Astrocyte (in vitro differentiated cells and primary cell): ENCODE measurements at regions not wholly inside any gene's neighbourhood (a gene's known extent, or its start where the extent isn't known, plus 50 kb on each side); places are given as distances from the start of the nearest gene placed in this dataset.
"Not testable (repeated sequence)": the region's sequence is repeated elsewhere in the genome, so short reads cannot be mapped to it uniquely, and the experiment has no call there.

Source experiments
- DNase-seq: peaks from one replicate; pipeline ENCODE4 v3.0.0-alpha.2; 2010; ENCODE audit warnings: low read depth
- FAIRE-seq: peaks from 2 replicates; lab custom pipeline; 2011; peaks lifted over from hg19 to GRCh38; lab: Jason Lieb, UNC
- H2AFZ ChIP-seq: 2 replicates; pipeline ENCODE4 v1.6.0; 2012; ENCODE audit warnings: low read depth, low read length, inconsistent platforms
- H3K27ac ChIP-seq: 2 replicates; pipeline ENCODE4 v1.5.1; 2011; ENCODE audit warnings: low read depth, low read length, inconsistent platforms
- H3K27me3 ChIP-seq: 2 replicates; pipeline ENCODE4 v1.6.0; 2011; ENCODE audit warnings: low read length, inconsistent platforms; ENCODE audit not compliant: insufficient read depth
- H3K36me3 ChIP-seq: 2 replicates; pipeline ENCODE4 v1.5.1; 2011; ENCODE audit warnings: low read length, inconsistent platforms; ENCODE audit not compliant: insufficient read depth
- H3K4me1 ChIP-seq: 2 replicates; pipeline ENCODE4 v1.5.1; 2011; ENCODE audit warnings: low read length, inconsistent platforms; ENCODE audit not compliant: insufficient read depth
- H3K4me2 ChIP-seq: 2 replicates; pipeline ENCODE4 v1.6.0; 2012; ENCODE audit warnings: low read length, inconsistent platforms
- H3K4me3 ChIP-seq: 2 replicates; pipeline ENCODE4 v1.5.1; 2011; ENCODE audit warnings: low read depth, mild to moderate bottlenecking, low read length, inconsistent platforms; ENCODE audit not compliant: insufficient read depth
- H3K79me2 ChIP-seq: 2 replicates; pipeline ENCODE4 v1.6.0; 2012; ENCODE audit warnings: mild to moderate bottlenecking, low read length, inconsistent platforms; ENCODE audit not compliant: insufficient read depth
- H3K9ac ChIP-seq: 2 replicates; pipeline ENCODE4 v1.6.0; 2012; ENCODE audit warnings: mild to moderate bottlenecking, low read length, inconsistent platforms
- H3K9me3 ChIP-seq: 2 replicates; pipeline ENCODE4 v1.5.1; 2012; ENCODE audit warnings: low read depth, mild to moderate bottlenecking, low read length, inconsistent platforms; ENCODE audit not compliant: insufficient read depth
- H4K20me1 ChIP-seq: 2 replicates; pipeline ENCODE4 v1.6.0; 2012; ENCODE audit warnings: low read length, inconsistent platforms; ENCODE audit not compliant: insufficient read depth
- H3K27ac Mint-ChIP-seq: one replicate; pipeline ENCODE4 v1.8.0; 2021; ENCODE audit warnings: mild to moderate bottlenecking, mixed read lengths; ENCODE audit not compliant: unreplicated experiment
- H3K27me3 Mint-ChIP-seq: one replicate; pipeline ENCODE4 v1.8.0; 2021; ENCODE audit warnings: low read depth, mixed read lengths; ENCODE audit not compliant: unreplicated experiment
- H3K36me3 Mint-ChIP-seq: one replicate; pipeline ENCODE4 v1.8.0; 2021; ENCODE audit warnings: low read depth, mixed read lengths; ENCODE audit not compliant: unreplicated experiment
- H3K4me1 Mint-ChIP-seq: one replicate; pipeline ENCODE4 v1.8.0; 2021; ENCODE audit warnings: low read depth, mixed read lengths; ENCODE audit not compliant: unreplicated experiment
- H3K4me3 Mint-ChIP-seq: one replicate; pipeline ENCODE4 v1.8.0; 2021; ENCODE audit warnings: mild to moderate bottlenecking, moderate library complexity, mixed read lengths; ENCODE audit not compliant: unreplicated experiment
- H3K9me3 Mint-ChIP-seq: one replicate; pipeline ENCODE4 v1.8.0; 2021; ENCODE audit warnings: mild to moderate bottlenecking, mixed read lengths; ENCODE audit not compliant: unreplicated experiment
- EZH2 ChIP-seq: IDR thresholded peaks from 2 replicates; pipeline ENCODE4 v1.6.1; 2012; ENCODE audit warnings: mild to moderate bottlenecking, low read length, inconsistent platforms; ENCODE audit not compliant: insufficient read depth
- TF ChIP-seq, protein P1 (sequence below): IDR thresholded peaks from 2 replicates; pipeline ENCODE4 v1.5.1; 2011; ENCODE audit warnings: low read depth, mild to moderate bottlenecking, inconsistent platforms, low read length, moderate library complexity; ENCODE audit not compliant: insufficient read depth

GRCh38 chr18:57951117-57951796 is 92.8 kb upstream of the NEDD4L start:
- H3K36me3 Mint-ChIP-seq = no peaks in the 10 kb centered on the region
- TF ChIP-seq, protein P1, sequence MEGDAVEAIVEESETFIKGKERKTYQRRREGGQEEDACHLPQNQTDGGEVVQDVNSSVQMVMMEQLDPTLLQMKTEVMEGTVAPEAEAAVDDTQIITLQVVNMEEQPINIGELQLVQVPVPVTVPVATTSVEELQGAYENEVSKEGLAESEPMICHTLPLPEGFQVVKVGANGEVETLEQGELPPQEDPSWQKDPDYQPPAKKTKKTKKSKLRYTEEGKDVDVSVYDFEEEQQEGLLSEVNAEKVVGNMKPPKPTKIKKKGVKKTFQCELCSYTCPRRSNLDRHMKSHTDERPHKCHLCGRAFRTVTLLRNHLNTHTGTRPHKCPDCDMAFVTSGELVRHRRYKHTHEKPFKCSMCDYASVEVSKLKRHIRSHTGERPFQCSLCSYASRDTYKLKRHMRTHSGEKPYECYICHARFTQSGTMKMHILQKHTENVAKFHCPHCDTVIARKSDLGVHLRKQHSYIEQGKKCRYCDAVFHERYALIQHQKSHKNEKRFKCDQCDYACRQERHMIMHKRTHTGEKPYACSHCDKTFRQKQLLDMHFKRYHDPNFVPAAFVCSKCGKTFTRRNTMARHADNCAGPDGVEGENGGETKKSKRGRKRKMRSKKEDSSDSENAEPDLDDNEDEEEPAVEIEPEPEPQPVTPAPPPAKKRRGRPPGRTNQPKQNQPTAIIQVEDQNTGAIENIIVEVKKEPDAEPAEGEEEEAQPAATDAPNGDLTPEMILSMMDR = no peak
- no peak for TF ChIP-seq EZH2
- no peak for DNase-seq

DNA sequence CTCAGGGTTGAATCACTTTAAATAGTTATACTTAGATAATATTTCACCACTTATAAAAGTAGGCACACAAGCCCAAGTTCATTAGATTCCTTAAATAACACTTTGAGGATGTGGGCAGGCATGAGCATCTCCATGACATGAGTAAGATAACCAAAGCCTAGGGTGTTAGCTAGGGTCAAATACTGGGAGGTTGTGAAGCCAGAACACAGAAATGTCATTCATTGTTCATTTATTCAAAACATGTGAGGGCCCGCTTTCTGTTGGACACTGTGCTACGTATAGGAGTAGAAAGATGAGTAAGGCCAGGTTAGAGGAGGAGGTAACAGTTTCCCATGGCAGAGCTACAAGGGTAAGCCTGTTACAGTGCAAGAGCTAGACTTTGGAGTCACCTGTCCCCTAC is 93.5 kb upstream of the NEDD4L start:
- no peak overlapping the region for H3K4me3 ChIP-seq
- Mint-ChIP-seq H3K4me1 (peaks cover 3% of the 10 kb centered on the region), H3K27me3 (peaks cover 4% of the 10 kb centered on the region), H3K4me3 (no peak overlapping the region), H3K27ac (no peak overlapping the region), H3K9me3 (no peaks in the 10 kb centered on the region), H3K36me3 (no peaks in the 10 kb centered on the region)
- H3K4me2 ChIP-seq = no peak overlapping the region
- no peaks in the 10 kb centered on the region for H3K4me1 ChIP-seq
- TF ChIP-seq, protein P1 = no peak
- no peak for TF ChIP-seq EZH2
- H3K27ac ChIP-seq = no peak overlapping the region
- no peak overlapping the region for H2AFZ ChIP-seq
- no peak overlapping the region for H3K9ac ChIP-seq
- H3K79me2 ChIP-seq = no peaks in the 10 kb centered on the region
- no peaks in the 10 kb centered on the region for H4K20me1 ChIP-seq
- DNase-seq (no peak), FAIRE-seq (no peak)
- no peaks in the 10 kb centered on the region for H3K9me3 ChIP-seq
- H3K36me3 ChIP-seq = no peaks in the 10 kb centered on the region
- H3K27me3 ChIP-seq = no peaks in the 10 kb centered on the region

More at GRCh38 chr18:57951117-57951796, 92.8 kb upstream of the NEDD4L start:
- H3K4me2 ChIP-seq = no peak overlapping the region
- no peak overlapping the region for H3K27ac ChIP-seq
- Mint-ChIP-seq H3K27ac (no peak overlapping the region), H3K4me3 (no peak overlapping the region), H3K4me1 (peaks cover 3% of the 10 kb centered on the region), H3K27me3 (peaks cover 4% of the 10 kb centered on the region), H3K9me3 (no peaks in the 10 kb centered on the region)
- H2AFZ ChIP-seq = no peak overlapping the region
- H3K79me2 ChIP-seq = no peaks in the 10 kb centered on the region
- H3K36me3 ChIP-seq = no peaks in the 10 kb centered on the region
- no peaks in the 10 kb centered on the region for H3K9me3 ChIP-seq
- no peaks in the 10 kb centered on the region for H4K20me1 ChIP-seq
- no peaks in the 10 kb centered on the region for H3K4me1 ChIP-seq
- H3K27me3 ChIP-seq = no peaks in the 10 kb centered on the region
- no peak for FAIRE-seq
- H3K4me3 ChIP-seq = no peak overlapping the region
- no peak overlapping the region for H3K9ac ChIP-seq

DNA sequence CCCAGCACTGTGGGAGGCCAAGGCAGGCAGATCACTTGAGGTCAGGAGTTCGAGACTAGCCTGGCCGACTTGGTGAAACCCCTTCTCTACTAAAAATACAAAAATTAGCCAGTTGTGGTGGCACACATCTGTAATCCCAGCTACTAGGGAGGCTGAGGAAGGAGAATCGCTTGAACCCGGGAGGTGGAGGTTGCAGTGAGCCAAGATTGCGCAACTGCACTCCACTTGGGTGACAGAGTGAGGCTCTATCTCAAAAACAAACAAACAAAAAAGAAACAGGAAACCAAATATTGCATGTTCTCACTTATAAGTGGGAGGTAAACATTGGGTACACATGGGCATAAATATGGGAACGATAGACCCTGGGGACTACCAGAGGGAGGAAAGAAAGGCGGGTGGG is 94.7 kb upstream of the NEDD4L start:
- not testable (repeated sequence) for H2AFZ ChIP-seq, H3K9me3 Mint-ChIP-seq, H3K27ac ChIP-seq, H3K4me2 ChIP-seq, DNase-seq, H3K4me1 Mint-ChIP-seq, H3K79me2 ChIP-seq, H3K9ac ChIP-seq, H3K36me3 ChIP-seq, H4K20me1 ChIP-seq, H3K4me1 ChIP-seq, H3K27ac Mint-ChIP-seq, H3K27me3 ChIP-seq, H3K9me3 ChIP-seq, H3K27me3 Mint-ChIP-seq, FAIRE-seq, H3K4me3 Mint-ChIP-seq, H3K4me3 ChIP-seq, H3K36me3 Mint-ChIP-seq
